SHP77 treated with DMSO at 0.1 percent for 48 hours (cell line): ENCODE measurements at regions not wholly inside any gene's neighbourhood (a gene's known extent, or its start where the extent isn't known, plus 50 kb on each side); places are given as distances from the start of the nearest gene placed in this dataset.
"Not testable (repeated sequence)": the region's sequence is repeated elsewhere in the genome, so short reads cannot be mapped to it uniquely, and the experiment has no call there.

Experiments
- DNase-seq: peaks from one replicate; lab custom pipeline; 2025; lab: John Stamatoyannopoulos, UW

- no peak for DNase-seq
These were observed 191.6 kb downstream of the CDRT15L2 start for GRCh38 chr17:20771104-20771503.

DNA sequence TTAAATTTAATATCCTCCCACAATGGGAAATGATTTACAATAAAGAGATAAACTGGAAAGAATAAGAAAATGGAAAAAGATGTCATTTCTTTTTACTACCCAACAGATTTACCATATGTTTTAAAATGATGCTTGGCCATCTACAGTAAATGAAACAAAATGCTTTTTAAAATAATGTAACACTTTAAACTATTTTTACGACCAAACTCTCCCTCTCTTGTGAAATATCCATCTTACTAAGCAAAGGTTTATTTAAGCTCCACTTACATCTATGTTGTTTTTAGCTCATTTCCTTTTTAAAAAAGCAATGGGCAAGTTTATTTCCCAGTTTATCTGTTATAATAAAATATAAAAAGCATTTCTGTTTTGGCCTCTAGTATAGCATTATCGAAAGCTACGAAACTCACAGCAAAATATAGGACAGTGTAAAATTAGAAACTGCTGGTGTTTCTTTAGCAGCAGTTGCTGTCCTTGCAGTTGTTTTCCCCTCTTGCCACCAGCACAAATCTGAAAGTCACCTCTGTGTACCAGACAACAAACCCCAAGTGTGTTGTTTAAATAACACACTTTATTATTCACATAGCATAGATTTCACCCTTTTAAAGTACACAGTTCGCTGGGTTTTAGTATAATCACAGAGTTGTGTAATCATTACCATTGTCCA lies 195.1 kb downstream of the CDRT15L2 start:
- no peak for DNase-seq

GRCh38 chr17:20775331-20775730 lies 195.8 kb downstream of the CDRT15L2 start:
- no peak for DNase-seq

DNA sequence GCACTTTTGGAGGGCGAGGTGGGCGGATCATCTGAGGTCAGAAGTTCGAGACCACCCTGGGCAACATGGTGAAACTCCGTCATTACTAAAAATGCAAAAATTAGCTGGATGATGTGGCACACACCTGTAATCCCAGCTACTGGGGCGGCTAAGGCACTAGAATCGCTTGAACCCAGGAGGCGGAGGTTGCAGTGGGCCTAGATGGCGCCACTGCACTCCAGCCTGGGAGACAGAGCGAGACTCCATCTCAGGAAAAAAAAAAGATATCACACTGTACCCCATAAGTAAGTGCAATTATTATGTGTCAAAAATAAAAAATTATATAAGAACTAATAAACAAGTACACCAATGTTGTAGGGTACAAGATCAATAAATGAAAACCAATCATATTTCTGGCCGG lies 200.0 kb downstream of the CDRT15L2 start:
- DNase-seq: no peak

DNA sequence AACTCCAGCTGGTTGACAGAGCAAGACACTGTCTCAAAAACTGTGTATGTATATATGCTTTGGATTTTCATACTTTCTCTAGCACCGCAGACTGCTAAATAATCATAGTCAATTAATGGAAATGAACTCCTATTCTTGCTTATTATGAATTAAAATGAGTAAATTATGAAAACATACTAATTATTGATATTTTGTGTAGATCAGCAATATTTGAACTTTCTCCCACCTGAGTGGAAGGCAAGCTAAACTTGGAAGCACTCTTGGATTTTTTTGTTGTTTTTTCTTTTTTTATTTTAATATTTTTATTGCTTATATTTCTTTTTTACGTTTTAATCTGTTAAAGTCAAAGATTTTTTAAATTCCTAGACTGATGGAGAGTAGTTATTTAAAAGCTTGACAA lies 201.7 kb downstream of the CDRT15L2 start:
- no peak for DNase-seq

GRCh38 chr17:20781869-20782268 lies 202.3 kb downstream of the CDRT15L2 start:
- DNase-seq: not testable (repeated sequence)

- DNase-seq: no peak
These were observed 203.6 kb downstream of the CDRT15L2 start for GRCh38 chr17:20783091-20783490.

DNA sequence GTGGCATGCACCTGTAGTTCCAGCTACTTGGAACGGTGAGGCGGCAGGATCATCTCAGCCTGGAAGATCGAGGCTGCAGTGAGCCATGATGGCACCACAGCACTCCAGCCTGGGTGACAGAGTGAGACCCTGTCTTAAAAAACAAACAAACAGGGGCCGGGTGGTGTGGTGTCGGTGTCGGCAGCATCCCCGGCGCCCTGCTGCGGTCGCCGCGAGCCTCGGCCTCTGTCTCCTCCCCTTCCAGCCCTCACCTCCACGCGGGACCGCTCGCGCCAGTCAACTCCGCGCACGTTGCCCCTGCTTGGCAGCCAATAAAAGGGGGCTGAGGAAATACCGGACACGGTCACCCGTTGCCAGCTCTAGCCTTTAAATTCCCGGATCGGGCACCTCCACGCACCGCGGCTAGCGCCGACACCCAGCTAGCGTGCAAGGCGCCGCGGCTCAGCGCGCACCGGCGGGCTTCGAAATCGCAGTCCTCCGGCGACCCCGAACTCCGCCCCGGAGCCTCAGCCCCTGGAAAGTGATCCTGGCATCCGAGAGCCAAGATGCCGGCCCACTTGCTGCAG lies 204.7 kb downstream of the CDRT15L2 start:
- no peak for DNase-seq

- no peak for DNase-seq
These were observed 207.8 kb downstream of the CDRT15L2 start for GRCh38 chr17:20787281-20787680.

DNA sequence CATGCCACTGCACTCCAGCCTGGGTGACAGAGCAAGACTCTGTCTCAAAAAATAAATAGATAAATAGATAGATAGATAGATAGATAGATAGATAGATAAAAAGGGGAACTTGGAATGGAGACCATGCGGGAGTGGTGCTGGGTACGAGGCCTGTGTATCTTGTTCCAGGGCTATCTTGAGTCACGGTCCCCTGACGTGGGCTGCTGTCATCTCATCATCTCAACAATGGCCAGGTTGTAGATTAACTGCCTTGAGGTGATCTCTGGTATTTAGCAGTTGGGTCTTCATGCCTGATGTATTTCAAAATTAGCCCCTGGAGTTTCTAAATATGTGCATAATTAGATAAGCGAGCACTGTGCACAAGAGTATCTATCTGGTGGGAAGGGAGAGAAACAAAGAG lies 212.1 kb downstream of the CDRT15L2 start:
- no peak for DNase-seq

- not testable (repeated sequence) for DNase-seq
These were observed 215.0 kb downstream of the CDRT15L2 start for GRCh38 chr17:20794532-20794931.

DNA sequence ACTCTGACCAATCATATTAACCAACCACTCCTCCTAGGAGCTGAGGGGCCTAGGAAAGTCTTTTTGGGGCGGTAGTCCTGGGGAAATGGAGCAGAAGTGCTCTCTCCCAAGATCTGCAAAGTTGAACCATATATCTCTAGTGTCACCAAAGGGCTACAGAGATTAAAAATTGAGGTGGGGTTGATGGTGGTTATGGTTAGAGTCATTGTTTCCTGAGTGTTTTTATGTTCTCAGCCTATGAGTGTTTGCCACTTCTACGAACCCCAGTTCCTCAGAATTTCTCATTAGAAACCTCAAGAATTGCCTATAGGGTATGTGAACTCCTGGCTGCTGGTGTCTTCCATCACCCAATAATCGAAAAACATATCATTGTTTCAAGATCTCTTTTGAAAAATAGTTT lies 217.8 kb downstream of the CDRT15L2 start:
- DNase-seq: no peak

GRCh38 chr17:20800146-20800545 lies 220.6 kb downstream of the CDRT15L2 start:
- no peak for DNase-seq

DNA sequence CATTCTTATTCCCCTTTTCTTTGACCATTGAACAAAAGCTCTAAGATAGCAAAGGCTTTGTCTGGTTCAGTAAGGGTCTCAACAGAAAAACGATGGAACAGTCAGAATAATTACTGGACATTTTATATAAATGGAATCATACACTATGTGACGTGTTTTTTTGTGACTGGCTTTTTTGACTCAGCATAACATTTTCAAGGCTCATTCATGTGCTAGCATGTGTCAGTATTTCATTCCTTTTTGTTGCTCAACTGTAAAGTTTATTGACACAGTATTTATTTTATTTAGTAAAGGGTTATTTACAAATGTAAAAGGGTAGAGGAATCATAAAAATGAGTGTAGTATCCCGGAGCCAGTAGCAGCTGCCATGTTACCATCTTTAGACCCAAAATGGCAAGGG lies 226.2 kb downstream of the CDRT15L2 start:
- no peak for DNase-seq

DNA sequence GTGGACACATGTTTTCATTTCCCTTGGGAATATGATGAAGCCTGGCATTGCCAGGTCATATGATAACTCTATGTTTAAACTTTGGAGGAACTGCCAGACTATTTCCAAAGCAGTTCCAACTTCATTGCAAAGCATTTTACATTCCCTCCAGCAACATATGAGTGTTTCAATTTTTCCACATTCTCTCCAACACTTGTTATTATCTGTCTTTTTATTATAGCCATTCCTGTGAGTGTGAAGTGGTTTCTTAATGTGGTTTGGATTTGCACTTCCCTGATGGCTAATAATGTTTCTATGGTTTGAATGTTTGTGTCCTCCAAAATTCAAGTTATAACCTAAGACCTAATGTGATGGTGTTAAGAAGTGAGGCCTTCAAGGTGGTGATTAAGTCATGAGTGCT lies 228.0 kb downstream of the CDRT15L2 start:
- DNase-seq: not testable (repeated sequence)

DNA sequence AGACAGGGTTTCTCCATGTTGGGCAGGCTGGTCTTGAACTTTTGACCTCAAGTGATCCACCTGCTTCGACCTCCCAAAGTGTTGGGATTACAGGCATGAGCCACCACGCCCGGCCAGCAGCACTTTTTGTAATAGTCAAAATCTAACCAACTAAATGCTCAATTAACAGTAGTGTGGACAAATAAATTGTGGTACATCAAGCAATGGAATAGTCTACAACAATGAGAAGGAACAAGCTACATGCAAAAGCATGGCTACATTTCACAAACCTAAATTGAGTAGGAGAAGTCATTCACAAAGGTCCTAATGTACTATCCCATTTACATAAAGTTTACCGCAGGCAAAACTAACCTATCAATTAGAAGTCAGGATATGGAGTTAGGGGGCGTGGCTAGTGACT lies 227.4 kb downstream of the USP22 start:
- DNase-seq: not testable (repeated sequence)

DNA sequence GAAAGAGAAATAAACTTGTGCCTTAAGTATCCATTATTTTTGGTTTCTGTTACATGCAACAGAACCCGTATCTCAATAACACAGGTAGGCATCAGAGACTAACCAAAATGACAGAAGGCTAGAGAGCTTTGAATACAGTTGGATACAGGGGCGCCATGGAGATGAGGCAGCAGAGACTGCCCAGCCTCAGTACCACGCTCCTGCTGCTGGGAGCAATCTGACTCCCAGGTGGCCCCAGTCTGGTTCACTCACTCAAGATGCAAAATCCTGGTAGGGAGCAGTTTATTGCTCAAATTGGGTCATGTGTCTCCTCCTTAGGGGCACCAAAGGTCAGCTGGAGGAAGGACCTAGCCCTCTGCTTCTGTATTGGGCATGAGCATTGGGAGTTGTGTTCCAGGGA lies 218.9 kb downstream of the USP22 start:
- DNase-seq: no peak

GRCh38 chr17:20825539-20825938 lies 217.3 kb downstream of the USP22 start:
- no peak for DNase-seq

DNA sequence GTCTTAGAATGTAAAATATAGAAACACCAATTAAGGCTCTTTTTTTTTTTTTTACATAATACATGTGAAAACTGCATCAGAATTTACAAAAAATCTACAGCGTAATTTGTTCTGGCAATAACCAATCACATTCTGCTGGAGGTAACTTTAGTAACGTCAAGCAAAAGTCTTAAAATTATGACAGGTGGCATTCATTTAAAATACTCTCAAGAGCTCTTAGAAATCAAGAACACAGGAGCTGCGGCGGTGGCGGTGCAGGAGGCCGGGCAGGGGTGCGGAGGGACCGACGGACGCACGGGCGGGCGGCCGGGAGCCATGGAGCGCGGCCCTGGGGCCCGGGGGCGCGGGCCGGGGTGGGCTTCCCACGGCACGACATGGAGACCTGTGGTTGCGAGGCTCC lies 202.4 kb downstream of the USP22 start:
- DNase-seq: not testable (repeated sequence)

DNA sequence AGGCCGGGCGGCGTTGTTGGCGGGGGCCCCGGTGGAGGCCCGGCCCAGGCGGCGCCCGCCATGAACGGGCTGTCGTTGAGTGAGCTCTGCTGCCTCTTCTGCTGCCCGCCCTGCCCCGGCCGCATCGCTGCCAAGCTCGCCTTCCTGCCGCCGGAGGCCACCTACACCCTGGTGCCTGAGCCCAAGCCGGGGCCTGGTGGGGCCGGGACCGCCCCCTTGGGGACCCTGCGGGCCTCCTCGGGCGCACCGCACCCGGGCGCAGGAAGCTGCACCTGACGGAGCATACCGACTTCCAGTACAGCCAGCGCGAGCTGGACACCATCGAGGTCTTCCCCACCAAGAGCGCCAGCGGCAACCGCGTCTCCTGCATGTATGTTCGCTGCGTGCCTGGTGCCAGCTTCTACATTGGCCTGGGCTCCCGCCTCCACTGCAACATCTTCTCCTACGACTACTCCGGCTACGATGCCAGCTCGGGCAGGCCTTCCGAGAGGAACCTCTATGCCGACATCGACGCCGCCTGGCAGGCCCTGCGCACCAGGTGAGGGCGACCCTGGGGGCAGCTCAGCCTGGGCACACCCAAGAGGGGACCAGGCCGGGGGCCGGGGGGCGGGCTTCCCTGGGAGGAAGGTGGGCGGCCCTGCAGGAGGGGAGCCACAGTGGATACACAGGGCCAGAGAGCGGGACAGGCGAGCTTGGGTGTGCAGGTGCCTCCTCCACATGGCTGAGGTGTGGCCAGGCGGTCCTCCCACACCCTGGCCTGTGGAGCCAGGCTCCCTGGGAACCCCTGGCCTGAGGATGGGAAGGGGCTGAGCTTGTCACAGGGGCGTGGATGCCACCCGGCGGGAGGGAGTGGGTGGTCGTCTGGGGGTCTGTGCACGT lies 201.6 kb downstream of the USP22 start:
- DNase-seq: not testable (repeated sequence)

DNA sequence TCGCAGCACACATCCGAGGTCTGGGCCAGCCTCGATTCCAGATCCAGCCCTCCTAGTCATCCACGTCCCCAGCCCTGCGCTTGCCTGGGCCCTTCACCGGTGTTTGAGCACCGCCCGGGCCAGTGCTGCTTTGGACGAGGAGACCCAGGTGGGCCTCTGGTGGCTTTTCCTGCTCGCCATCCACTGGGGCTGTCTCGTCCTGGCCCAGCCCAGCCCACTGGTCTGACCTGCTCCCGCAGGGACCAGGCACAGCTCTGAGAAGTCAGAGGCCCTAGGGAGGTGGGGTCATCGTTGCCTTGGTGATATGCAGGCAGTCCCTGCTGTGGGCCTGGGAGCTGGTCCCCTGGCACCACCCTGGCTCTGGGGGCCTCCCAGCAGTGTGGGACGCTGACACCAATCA lies 200.8 kb downstream of the USP22 start:
- DNase-seq: not testable (repeated sequence)

- not testable (repeated sequence) for DNase-seq
These were observed 199.6 kb downstream of the USP22 start for GRCh38 chr17:20843261-20843660.
